ENCODE measurements at regions not wholly inside any gene's neighbourhood (a gene's known extent, or its start where the extent isn't known, plus 50 kb on each side); places are given as distances from the start of the nearest gene placed in this dataset.

DNA sequence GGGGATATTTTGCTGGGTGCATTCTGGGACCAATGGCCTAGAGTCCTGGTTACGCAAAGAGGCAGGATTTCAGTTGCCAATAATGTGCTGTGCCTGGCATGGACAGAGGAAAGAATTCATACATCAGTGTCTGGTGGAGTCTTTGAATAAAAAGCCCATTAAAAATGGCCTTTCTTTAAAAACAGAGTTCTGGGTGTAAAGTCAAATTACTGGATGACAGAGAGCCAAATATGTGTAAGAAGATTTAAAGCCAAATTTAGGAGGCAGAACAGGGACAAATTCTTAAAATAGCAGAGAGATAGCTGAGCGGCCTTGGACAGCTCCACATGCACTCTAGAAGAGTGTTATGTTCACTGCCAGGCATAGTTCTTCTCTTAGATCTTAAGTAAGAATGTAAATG lies 60.8 kb upstream of the MEOX2 start:
- DNase-seq (ENCODE audit: missing footprints), result no peak
- intact Hi-C loops (cut with DNase I), result no loop called here
- peak; percentile 92 for ATAC-seq

DNA sequence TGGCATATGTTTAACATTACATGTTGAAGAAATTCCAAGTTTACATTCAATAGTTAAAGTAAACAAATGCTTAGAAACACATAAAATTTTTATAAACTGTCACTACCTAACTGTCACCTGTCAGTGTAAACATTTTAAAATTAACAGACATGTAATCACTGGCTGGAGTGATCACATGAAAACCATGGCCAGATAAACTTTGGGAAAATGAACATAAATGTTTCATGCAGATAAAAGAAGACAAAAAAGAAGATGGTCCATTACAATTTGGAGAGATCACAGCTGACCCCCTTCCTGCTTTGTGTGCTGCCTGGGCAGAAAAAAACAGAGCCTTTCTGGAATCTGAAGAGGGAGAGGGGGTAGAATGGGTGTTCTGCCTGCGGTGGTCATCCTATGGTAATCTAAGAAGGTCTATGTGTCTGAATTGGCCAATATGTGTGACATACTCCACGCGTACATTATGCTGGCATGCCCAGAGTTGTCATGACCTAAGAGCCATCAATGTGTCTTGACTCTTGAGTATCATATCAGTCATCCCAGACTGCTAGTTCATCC lies 57.5 kb upstream of the MEOX2 start:
- ATAC-seq (no peak), DNase-seq (ENCODE audit: missing footprints) (no peak)
- intact Hi-C loops (cut with DNase I), result no loop called here

DNA sequence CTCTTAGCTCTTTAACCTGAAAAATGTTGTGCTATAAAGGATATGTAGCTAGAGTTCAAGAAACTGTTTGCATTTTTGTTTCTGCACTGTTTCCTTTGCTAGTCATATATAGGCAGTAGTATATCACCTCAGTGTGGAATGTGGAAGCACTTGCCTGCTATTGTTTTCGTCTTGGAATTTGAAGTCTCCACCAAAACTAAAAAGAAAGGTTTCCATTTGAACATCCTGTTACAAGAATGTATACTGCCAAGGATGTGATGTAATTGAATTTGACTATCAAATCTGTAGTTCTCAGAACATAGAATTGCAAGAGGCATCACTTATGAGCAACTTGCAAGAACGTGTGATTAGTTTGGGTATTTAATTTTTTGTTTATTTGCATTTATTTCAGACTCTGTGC lies 51.1 kb upstream of the MEOX2 start:
- no peak for DNase-seq (ENCODE audit: missing footprints)
- no peak for ATAC-seq
- intact Hi-C loops (cut with DNase I), result no loop called here
